ENCODE measurements at regions not wholly inside any gene's neighbourhood (a gene's known extent, or its start where the extent isn't known, plus 50 kb on each side); places are given as distances from the start of the nearest gene placed in this dataset.

GRCh38 chr9:38227656-38228055 lies 158.6 kb upstream of the SHB start:
- no peak for DNase-seq (ENCODE audit: low read depth)

- DNase-seq (ENCODE audit: low read depth) = peak; percentile 38
Measured at GRCh38 chr9:38227061-38227540, 158.1 kb upstream of the SHB start.

GRCh38 chr9:38226491-38226951 lies 157.5 kb upstream of the SHB start:
- no peak for DNase-seq (ENCODE audit: low read depth)

GRCh38 chr9:38224941-38225340 lies 155.9 kb upstream of the SHB start:
- DNase-seq (ENCODE audit: low read depth) = no peak

DNA sequence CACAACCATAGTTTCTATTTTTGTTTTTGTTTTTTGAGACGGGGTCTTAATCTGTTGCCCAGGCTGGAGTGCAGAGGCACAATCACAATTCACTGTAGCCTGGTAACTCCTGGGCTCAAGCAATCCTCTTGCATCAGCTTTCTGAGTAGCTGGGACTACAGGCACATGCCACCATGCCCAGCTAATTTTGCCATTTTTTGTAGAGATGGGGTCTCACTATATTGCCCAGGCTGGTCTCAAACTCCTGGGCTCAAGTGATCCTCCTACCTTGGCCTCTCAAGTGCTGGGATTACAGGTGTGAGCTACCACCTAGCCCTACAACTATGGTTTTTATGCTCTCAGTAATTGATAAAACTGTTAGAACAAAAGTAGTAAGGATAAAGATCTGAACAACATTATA lies 147.5 kb upstream of the SHB start:
- DNase-seq (ENCODE audit: low read depth) = no peak

DNA sequence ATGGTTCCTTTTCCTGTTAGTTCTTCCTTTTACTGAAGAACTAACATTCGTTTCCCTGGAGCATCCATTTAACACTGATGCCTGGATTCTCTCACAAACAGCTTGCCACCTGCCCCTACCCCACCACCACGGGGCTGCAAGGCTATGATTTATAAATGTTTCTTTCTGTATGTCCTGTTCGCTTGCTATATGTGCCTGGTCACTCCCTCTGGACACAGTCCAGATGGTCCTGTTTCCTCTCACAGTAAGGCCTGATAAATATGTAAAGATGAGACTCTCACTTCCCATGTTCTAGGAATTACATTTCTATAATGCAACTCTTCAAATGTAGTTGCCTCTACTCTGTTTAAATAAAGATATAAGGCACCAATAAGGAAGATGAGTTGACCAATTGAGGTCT lies 146.4 kb upstream of the SHB start:
- DNase-seq (ENCODE audit: low read depth) = no peak

DNA sequence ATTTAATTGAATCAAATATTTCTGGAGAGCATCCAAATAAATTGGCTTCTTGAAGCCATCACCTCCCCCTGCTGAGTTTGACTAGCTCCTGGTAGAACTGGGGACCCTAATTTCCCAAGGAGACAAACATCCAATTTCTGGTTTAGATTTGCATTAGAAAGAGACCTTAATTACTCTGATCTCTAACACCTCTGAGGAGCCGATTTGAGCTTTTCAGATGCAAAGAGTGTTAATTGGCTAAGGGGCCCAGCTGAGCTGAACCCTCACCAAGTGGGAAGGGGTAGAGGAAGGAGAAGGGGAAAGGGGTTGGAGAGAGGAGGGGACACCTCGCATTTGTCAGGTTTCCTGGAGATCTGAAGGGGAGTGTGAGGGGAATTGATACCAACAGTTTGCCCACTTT lies 145.4 kb upstream of the SHB start:
- DNase-seq (ENCODE audit: low read depth) = no peak

DNA sequence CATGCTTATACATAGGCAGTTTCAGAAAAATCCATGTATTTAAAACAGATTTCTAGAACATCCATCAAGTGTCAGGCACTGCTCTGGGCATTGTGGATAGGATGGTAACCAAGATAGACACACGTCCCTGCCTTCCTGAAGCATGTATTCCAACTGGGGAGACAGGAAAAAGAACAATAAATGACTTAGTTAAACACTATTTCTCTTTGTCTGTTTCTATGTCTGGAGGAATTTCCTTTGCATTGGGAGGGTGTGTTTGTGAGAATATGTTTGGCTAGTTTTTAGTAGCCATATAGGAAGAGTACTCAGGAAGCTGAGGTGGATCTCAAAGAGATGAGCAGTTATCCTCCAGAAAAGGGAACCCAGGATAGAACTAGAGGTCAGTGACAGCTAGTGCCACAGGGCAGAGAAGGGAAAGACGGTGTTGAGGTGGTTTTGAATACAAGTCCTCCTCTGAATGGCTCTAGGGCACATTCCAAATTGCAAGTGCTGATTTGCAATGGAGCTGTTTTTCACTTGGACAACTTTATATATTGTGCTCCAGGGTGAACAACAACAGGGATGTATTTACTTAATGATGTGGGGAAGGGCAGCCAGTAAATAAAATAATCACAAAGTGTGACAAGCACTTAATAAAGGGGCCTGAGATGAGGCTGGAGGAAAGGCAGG lies 144.7 kb upstream of the SHB start:
- DNase-seq (ENCODE audit: low read depth) = no peak

- DNase-seq (ENCODE audit: low read depth) = no peak
Measured at GRCh38 chr9:38212016-38212415, 143.0 kb upstream of the SHB start.

DNA sequence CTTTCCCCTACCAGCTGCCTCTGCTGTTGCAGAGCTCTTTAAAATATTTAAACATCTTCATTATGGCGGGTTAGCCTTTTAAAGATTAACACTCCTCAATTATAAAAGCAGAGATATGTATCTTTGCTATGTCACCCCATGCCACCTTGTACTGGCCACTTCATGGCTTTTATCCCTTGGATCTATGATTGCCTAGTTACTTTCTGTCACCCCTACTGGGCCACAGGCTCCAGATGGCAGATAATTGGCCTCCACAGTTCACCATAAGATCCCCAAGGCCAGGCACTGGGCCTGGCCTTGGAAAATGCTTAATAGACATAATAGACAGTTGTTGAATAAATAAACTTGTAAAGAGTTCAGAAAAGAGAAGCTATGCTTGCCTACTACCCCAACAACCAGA lies 142.0 kb upstream of the SHB start:
- DNase-seq (ENCODE audit: low read depth) = no peak

GRCh38 chr9:38208206-38208901 lies 139.3 kb upstream of the SHB start:
- no peak for DNase-seq (ENCODE audit: low read depth)

DNA sequence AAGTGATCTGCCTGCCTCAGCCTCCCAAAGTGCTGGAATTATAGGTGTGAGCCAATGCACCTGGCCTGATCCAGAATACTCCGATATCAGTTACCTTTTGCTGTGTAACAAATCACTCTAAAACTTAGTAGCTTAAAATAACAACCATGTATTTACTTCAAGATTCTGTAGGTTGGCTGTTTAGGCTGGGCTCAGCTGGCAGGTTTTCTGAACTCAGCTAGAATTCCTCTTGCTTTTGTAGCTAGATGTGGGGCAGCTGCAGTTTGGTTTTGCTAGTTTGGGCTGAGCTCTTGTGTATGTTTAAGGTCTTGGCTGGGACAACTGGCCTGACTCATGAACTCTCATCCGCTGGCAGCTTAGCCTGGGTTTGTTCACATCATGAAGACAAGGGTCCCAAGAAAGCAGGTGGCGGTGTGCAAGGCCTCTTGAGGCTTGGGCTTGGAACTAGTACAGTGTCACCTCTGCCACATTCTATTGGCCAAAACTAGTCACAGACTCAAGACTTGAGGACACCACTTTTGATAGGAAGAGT lies 138.3 kb upstream of the SHB start:
- DNase-seq (ENCODE audit: low read depth) = no peak

GRCh38 chr9:38205279-38205678 lies 136.3 kb upstream of the SHB start:
- no peak for DNase-seq (ENCODE audit: low read depth)

- DNase-seq (ENCODE audit: low read depth) = no peak
Measured at GRCh38 chr9:38202336-38202938, 133.4 kb upstream of the SHB start.

DNA sequence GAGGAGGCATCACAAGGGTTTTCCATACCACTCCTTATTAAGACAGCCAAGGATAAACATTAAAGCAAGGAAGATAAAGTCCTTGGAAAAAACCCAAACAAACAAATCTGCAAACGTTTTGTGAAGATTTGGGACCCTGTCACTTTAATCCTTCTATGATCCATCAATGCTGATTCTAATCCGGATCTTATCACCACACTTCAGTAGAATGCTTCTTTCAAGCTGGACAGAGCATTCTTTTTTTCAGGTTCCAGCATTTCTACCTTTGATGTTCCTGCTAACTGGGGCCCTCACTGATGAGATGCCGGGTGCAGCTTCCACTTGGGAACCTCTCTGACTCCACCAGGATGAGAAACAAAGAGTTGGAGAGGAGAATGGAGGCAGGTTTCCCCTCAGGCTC lies 132.8 kb upstream of the SHB start:
- no peak for DNase-seq (ENCODE audit: low read depth)

- DNase-seq (ENCODE audit: low read depth) = no peak
Measured at GRCh38 chr9:38200431-38200830, 131.4 kb upstream of the SHB start.

DNA sequence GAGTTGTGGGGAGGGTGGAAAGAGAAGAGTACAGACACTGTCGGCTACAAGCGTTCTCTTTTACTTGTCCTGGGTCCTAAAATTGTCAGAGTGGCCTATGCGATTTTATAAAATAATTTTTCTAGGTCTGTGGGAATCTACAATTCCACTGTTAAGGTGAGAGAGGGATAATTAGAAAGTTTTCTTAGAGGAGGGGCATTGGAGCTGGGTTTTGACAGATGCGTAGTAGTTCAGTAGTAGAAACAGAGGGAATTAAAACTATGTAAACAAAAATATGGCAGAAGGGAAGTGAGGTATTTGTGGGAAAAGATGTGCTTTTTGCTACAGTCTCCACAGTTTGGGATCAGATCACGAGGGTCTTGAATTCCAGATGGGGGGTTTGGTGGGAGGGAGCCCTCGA lies 129.1 kb upstream of the SHB start:
- no peak for DNase-seq (ENCODE audit: low read depth)

- no peak for DNase-seq (ENCODE audit: low read depth)
Measured at GRCh38 chr9:38196714-38197113, 127.7 kb upstream of the SHB start.

DNA sequence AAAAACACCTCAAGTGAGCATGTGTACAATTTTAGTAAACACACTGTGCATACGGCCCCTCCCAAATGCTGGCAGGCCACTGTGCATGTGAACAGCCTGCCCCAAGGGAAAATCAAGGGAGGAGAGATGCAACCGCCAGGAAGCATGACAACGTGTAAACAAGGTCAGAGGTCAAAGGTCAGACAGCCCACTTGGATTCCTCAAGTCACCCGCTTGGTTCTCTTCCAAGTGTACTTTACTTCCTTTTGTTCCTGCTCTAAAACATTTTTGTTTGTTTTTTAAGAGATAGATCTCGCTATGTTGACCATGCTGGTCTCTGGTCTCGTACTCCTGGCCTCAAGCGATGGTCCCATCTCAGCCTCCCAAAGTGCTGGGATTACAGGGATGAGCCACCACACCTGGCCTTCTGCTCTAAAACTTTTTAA lies 126.7 kb upstream of the SHB start:
- DNase-seq (ENCODE audit: low read depth) = no peak

GRCh38 chr9:38194870-38195269 lies 125.8 kb upstream of the SHB start:
- no peak for DNase-seq (ENCODE audit: low read depth)

GRCh38 chr9:38192731-38193265 lies 123.8 kb upstream of the SHB start:
- DNase-seq (ENCODE audit: low read depth) = no peak

DNA sequence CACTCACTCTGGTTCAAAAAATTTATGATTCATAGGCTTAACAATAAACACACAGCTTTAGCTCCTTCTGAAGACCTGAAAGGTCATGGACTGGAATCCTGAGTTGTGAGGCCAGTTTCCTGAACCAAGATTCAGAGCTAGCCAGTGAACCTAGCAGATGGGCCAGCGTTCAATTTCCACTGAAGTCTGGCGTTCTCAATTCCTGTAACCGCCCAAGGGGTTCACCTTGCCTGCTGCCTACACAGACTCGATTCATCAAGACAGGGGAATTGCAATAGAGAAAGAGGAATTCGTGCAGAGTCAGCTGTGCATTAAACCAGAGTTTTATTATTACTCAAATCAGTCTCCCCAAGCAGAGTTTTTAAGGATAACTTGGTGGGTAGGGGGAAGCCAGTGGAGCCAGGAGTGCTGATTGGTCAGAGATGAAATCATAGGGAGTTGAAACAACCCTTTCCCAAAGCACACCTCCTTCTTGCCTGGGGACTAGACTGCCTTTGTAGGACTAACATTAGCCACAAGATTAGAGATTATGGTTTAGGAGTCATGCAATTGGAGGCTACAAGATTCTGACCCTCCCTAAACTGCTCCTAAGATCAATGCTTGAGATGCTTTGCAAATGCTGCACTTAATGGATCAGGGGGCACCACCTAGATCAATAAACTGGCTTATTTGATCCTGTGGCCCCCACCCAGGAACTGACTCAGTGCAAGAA lies 117.5 kb upstream of the SHB start:
- no peak for DNase-seq (ENCODE audit: low read depth)

All from activated gamma-delta T cell treated with anti-CD3 and anti-CD28 coated beads, Interleukin-2, amount 50 U/mL, for 16 hours (primary cell).